K562 (cell line): ENCODE measurements at regions not wholly inside any gene's neighbourhood (a gene's known extent, or its start where the extent isn't known, plus 50 kb on each side); places are given as distances from the start of the nearest gene placed in this dataset.

Source experiments
- E2F4 ChIP-seq: sonication (generic); formaldehyde crosslinking; IDR thresholded peaks from 2 replicates; pipeline ENCODE4 v1.8.0; 2022; ENCODE audit warnings: mild to moderate bottlenecking, low read depth, missing genetic modification reagents
- EHMT2 ChIP-seq: fragments of 450-650 bp; IDR thresholded peaks from 2 replicates; pipeline ENCODE4 v1.6.1; 2018; ENCODE audit warnings: antibody characterized with exemption
- ETS1 ChIP-seq: conservative IDR thresholded peaks from 2 replicates; pipeline ENCODE4 v1.6.1; 2011; ENCODE audit warnings: low read depth, mild to moderate bottlenecking, low read length; ENCODE audit not compliant: control insufficient read depth
- HDAC2 ChIP-seq: fragments of 450-650 bp; IDR thresholded peaks from 2 replicates; pipeline ENCODE4 v1.6.1; 2016; ENCODE audit warnings: mild to moderate bottlenecking
- ID3 ChIP-seq, 2 experiments: fragments of 250-450 bp in 1 of 2; fragments of 450-650 bp in 1 of 2; sonication (Bioruptor Pico) in 1 of 2; IDR thresholded peaks; 2 replicates each; pipeline versions ENCODE4 v1.6.1 to v1.8.0; 2016 to 2021; ENCODE audit warnings: mild to moderate bottlenecking in 2 of 2, moderate library complexity in 2 of 2, missing compliant biosample characterization in 1 of 2, missing genetic modification characterization in 1 of 2
- JUND ChIP-seq, 2 experiments: IDR thresholded peaks; 2 replicates in 1 of 2; 3 replicates in 1 of 2; pipeline ENCODE4 v1.6.1; 2011; ENCODE audit warnings: borderline replicate concordance in 2 of 2, low read depth in 2 of 2, low read length in 2 of 2, improper control_type of control experiment in 1 of 2, missing biosample characterization in 1 of 2, missing genetic modification characterization in 1 of 2, missing genetic modification reagents in 1 of 2
- POLR2A ChIP-seq: fragments of 450-650 bp; conservative IDR thresholded peaks from 2 replicates; pipeline ENCODE4 v1.6.1; 2016
- ZBTB33 ChIP-seq: sonication (generic); formaldehyde crosslinking; IDR thresholded peaks from 2 replicates; pipeline ENCODE4 v1.8.1; 2023; ENCODE audit warnings: mild to moderate bottlenecking, missing genetic modification reagents
- ZBTB8A ChIP-seq: fragments of 450-650 bp; IDR thresholded peaks from 2 replicates; pipeline ENCODE4 v1.6.1; 2018; ENCODE audit warnings: mild to moderate bottlenecking, moderate library complexity; ENCODE audit not compliant: partially characterized antibody

GRCh38 chr2:144825331-144826020 lies 305.6 kb upstream of the ZEB2 start:
- TF ChIP-seq ZBTB33 (CRISPR knock-in tag) (no peak), E2F4 (CRISPR knock-in tag) (no peak), POLR2A (no peak), ID3 (CRISPR knock-in tag; IDR thresholded peaks at IDR 0.05) (no peak), ID3 (tag; IDR thresholded peaks at IDR 0.05) (no peak), EHMT2 (no peak), ETS1 (no peak), HDAC2 (no peak), JUND (IDR thresholded peaks at IDR 0.05; ENCODE audit: borderline replicate concordance, low read depth, low read length) (no peak), JUND (tag; IDR thresholded peaks at IDR 0.05; ENCODE audit: borderline replicate concordance, low read depth, low read length) (no peak), ZBTB8A (no peak)
